SK-N-SH (cell line): ENCODE measurements at regions not wholly inside any gene's neighbourhood (a gene's known extent, or its start where the extent isn't known, plus 50 kb on each side); places are given as distances from the start of the nearest gene placed in this dataset.

Experiments used
- CTCF ChIA-PET: fragments of 300-600, 350-600 bp; formaldehyde crosslinking; extraction: SDS; loops from one replicate; lab custom pipeline; 2021; lab: Yijun Ruan, JAX
- POLR2A ChIA-PET: fragments of 350-600 bp; sonication (Branson Sonifier 250); formaldehyde crosslinking; extraction: SDS; loops from one replicate; lab custom pipeline; 2020; ENCODE audit warnings: antibody characterized with exemption, inconsistent platforms; lab: Yijun Ruan, JAX
- DNase-seq: peaks from one replicate; pipeline ENCODE4 v3.0.0; 2012
- H2AFZ ChIP-seq: fragments of 200-600 bp; sonication (generic); 2 replicates; pipeline ENCODE4 v1.8.1; 2016; ENCODE audit warnings: antibody characterized with exemption, mild to moderate bottlenecking, low read depth
- H3F3A ChIP-seq: fragments of 200-600 bp; sonication (generic); replicated peaks from 2 replicates; pipeline ENCODE3; 2016; ENCODE audit warnings: antibody characterized with exemption, mild to moderate bottlenecking; ENCODE audit not compliant: insufficient read depth
- H3K27ac ChIP-seq, 2 experiments: fragments of 200-500 bp in 1 of 2; fragments of 200-600 bp in 1 of 2; sonication (Bioruptor generic) in 1 of 2; sonication (generic), shearing (Covaris generic) in 1 of 2; 2 replicates each; pipeline versions ENCODE4 v1.5.1 to v1.6.1; 2014 to 2016; ENCODE audit warnings: low read depth in 2 of 2, inconsistent platforms in 1 of 2, low read length in 1 of 2, mild to moderate bottlenecking in 1 of 2, mixed read lengths in 1 of 2
- H3K27me3 ChIP-seq: fragments of 200-600 bp; sonication (generic), shearing (Covaris generic); 2 replicates; pipeline ENCODE4 v1.6.1; 2016; ENCODE audit warnings: mixed run types; ENCODE audit not compliant: insufficient read depth
- H3K36me3 ChIP-seq, 2 experiments: fragments of 200-500 bp in 1 of 2; fragments of 200-600 bp in 1 of 2; sonication (Bioruptor generic) in 1 of 2; sonication (generic) in 1 of 2; replicated peaks in 1 of 2; 2 replicates each; pipeline versions ENCODE3 to v1.5.1; 2014 to 2016; ENCODE audit warnings: low read length in 1 of 2, mild to moderate bottlenecking in 1 of 2; ENCODE audit not compliant: insufficient read depth in 2 of 2, control insufficient read depth in 1 of 2
- H3K4me1 ChIP-seq, 2 experiments: fragments of 200-500 bp in 1 of 2; fragments of 200-600 bp in 1 of 2; sonication (Bioruptor generic) in 1 of 2; sonication (generic), shearing (Covaris generic) in 1 of 2; 2 replicates each; pipeline versions ENCODE4 v1.5.1 to v1.6.1; 2014 to 2016; ENCODE audit warnings: low read depth in 1 of 2, low read length in 1 of 2, mixed run types in 1 of 2; ENCODE audit not compliant: insufficient read depth in 2 of 2, control insufficient read depth in 1 of 2
- H3K4me2 ChIP-seq: fragments of 200-600 bp; sonication (generic), shearing (Covaris generic); 2 replicates; pipeline ENCODE4 v1.6.1; 2017; ENCODE audit warnings: mixed run types
- H3K4me3 ChIP-seq, 2 experiments: fragments of 200-500 bp in 1 of 2; fragments of 200-600 bp in 1 of 2; sonication (Bioruptor generic) in 1 of 2; sonication (generic), shearing (Covaris generic) in 1 of 2; 2 replicates each; pipeline versions ENCODE4 v1.5.1 to v1.8.1; 2014 to 2016; ENCODE audit warnings: low read depth in 2 of 2, inconsistent platforms in 1 of 2, low read length in 1 of 2, mild to moderate bottlenecking in 1 of 2, mixed read lengths in 1 of 2, moderate library complexity in 1 of 2
- H3K79me2 ChIP-seq: fragments of 200-600 bp; sonication (generic); 2 replicates; pipeline ENCODE4 v1.8.1; 2017; ENCODE audit warnings: mild to moderate bottlenecking; ENCODE audit not compliant: insufficient read depth
- H3K9ac ChIP-seq: fragments of 200-600 bp; sonication (generic); 2 replicates; pipeline ENCODE4 v1.6.1; 2017; ENCODE audit warnings: mixed run types
- H3K9me2 ChIP-seq: fragments of 200-600 bp; sonication (generic); 2 replicates; pipeline ENCODE4 v1.6.1; 2017; ENCODE audit warnings: mixed run types
- H3K9me3 ChIP-seq: fragments of 200-600 bp; sonication (generic); 2 replicates; pipeline ENCODE4 v1.6.1; 2017; ENCODE audit warnings: mixed run types, mild to moderate bottlenecking, moderate library complexity
- H4K20me1 ChIP-seq: fragments of 200-600 bp; sonication (generic); 2 replicates; pipeline ENCODE4 v1.6.1; 2017; ENCODE audit warnings: mild to moderate bottlenecking, mixed run types; ENCODE audit not compliant: insufficient read depth
- ELF1 ChIP-seq: IDR thresholded peaks from 2 replicates; pipeline ENCODE4 v1.4.0; 2012
- GABPA ChIP-seq: IDR thresholded peaks from 2 replicates; pipeline ENCODE4 v1.4.0; 2012; ENCODE audit warnings: low read depth, mild to moderate bottlenecking
- IRF3 ChIP-seq: fragments of 150-350 bp; IDR thresholded peaks from 2 replicates; pipeline ENCODE4 v1.6.1; 2016; ENCODE audit warnings: mild to moderate bottlenecking, low read depth, low read length
- MAX ChIP-seq: IDR thresholded peaks from 2 replicates; pipeline ENCODE4 v1.4.0; 2012; ENCODE audit warnings: low read depth
- NFIC ChIP-seq: IDR thresholded peaks from 2 replicates; pipeline ENCODE4 v1.4.0; 2012; ENCODE audit warnings: borderline replicate concordance
- RCOR1 ChIP-seq: fragments of 150-350 bp; IDR thresholded peaks from 2 replicates; pipeline ENCODE4 v1.6.1; 2017; ENCODE audit warnings: antibody characterized with exemption, low read length
- ZBTB33 ChIP-seq: IDR thresholded peaks from 2 replicates; pipeline ENCODE4 v1.4.0; 2012; ENCODE audit warnings: low read depth, borderline replicate concordance
- WGBS: methylation state at CpG from one replicate; pipeline ENCODE4 v1.1.6; 2017; ENCODE audit warnings: low lambda C conversion rate; 5-methylcytosine and 5-hydroxymethylcytosine counted together
- TF ChIP-seq, protein P1 (sequence below): fragments of 200-600 bp; sonication (generic); IDR thresholded peaks from 2 replicates; pipeline ENCODE4 v1.6.1; 2017; ENCODE audit warnings: antibody characterized with exemption, mild to moderate bottlenecking, moderate library complexity
- TF ChIP-seq, protein P2 (sequence below): IDR thresholded peaks from 2 replicates; pipeline ENCODE4 v1.6.1; 2012; ENCODE audit warnings: mild to moderate bottlenecking, low read depth, low read length, moderate library complexity

DNA sequence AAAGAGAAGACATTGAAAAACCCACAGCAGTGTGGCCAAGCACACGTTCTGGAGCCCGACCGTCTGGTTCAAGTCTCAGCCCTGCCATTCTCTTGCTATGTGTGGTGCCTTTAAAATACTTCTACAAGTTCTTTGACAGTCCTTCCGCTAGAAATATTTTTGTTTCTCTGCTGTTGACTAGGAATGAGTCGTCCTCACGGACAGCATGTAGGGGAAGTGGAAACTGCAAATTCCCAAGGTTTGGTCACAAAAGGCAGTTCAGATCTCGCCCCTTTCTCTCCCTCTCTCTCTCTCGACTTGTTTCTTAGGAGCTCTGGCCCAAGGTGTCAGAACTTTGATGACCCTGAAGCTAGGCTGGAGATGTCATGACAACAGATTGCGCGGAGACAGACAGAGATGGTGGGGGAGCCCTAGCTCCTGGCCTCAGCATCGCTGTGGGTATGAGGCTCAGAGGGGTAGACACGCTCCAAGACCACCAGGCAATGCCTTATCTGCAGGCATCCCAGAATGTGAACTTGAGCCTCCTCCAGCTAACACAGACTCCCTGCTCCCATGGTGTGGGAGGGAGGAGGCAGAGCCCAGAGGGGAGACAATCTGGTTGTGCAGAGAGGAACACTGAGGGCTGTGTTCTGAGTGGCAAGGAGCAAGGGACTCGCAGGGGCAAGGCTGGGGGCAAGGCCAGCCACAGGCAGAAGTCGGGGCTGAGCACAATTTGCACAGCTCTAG lies 368.9 kb upstream of the SULF2 start (continued):
- TF ChIP-seq MAX = no peak
- TF ChIP-seq GABPA = no peak
- TF ChIP-seq, protein P1, sequence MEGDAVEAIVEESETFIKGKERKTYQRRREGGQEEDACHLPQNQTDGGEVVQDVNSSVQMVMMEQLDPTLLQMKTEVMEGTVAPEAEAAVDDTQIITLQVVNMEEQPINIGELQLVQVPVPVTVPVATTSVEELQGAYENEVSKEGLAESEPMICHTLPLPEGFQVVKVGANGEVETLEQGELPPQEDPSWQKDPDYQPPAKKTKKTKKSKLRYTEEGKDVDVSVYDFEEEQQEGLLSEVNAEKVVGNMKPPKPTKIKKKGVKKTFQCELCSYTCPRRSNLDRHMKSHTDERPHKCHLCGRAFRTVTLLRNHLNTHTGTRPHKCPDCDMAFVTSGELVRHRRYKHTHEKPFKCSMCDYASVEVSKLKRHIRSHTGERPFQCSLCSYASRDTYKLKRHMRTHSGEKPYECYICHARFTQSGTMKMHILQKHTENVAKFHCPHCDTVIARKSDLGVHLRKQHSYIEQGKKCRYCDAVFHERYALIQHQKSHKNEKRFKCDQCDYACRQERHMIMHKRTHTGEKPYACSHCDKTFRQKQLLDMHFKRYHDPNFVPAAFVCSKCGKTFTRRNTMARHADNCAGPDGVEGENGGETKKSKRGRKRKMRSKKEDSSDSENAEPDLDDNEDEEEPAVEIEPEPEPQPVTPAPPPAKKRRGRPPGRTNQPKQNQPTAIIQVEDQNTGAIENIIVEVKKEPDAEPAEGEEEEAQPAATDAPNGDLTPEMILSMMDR = no peak
- TF ChIP-seq RCOR1 = no peak

DNA sequence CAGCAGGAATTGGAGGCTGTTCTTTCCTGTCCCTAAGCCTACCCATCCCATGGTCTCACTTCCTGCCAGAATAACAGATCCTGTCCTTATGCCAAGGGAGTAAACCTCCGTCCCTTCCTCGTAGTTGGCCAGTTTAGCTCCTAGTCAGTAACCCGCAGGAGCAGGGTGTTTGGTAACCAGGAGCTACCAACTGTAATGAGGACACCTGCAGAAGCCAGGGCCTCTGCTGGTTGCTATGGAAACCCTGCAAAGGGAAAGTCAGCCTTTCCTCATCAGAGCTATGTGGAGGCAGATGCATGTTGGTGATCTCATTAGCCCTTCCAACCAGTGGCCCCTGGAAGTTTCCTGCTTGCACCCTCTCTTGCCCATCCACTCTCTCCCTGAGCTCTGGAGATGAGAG lies 368.2 kb upstream of the SULF2 start:
- CTCF ChIA-PET = interaction anchor here (0.9 kb wide), 1 partner anchor 468 kb away, joined by 3 read pairs; no protein-coding TSS in a partner anchor
- no peak for TF ChIP-seq NFIC
- POLR2A ChIA-PET = no interaction called here

GRCh38 chr20:48153103-48153502 lies 367.8 kb upstream of the SULF2 start:
- no peak overlapping the region for H3K27ac ChIP-seq
- no peak for DNase-seq
- 51% methylated on average over 10 of the region's 10 CpGs for WGBS
- no peaks in the 10 kb centered on the region for H3K79me2 ChIP-seq
- no peaks in the 10 kb centered on the region for H3K36me3 ChIP-seq
- H3K9ac ChIP-seq = no peak overlapping the region
- H3K4me3 ChIP-seq = no peak overlapping the region
- H3F3A ChIP-seq = no peaks in the 10 kb centered on the region
- H3K4me2 ChIP-seq = no peak overlapping the region
- no peak for TF ChIP-seq ELF1
- TF ChIP-seq ZBTB33 = no peak
- TF ChIP-seq, protein P2, sequence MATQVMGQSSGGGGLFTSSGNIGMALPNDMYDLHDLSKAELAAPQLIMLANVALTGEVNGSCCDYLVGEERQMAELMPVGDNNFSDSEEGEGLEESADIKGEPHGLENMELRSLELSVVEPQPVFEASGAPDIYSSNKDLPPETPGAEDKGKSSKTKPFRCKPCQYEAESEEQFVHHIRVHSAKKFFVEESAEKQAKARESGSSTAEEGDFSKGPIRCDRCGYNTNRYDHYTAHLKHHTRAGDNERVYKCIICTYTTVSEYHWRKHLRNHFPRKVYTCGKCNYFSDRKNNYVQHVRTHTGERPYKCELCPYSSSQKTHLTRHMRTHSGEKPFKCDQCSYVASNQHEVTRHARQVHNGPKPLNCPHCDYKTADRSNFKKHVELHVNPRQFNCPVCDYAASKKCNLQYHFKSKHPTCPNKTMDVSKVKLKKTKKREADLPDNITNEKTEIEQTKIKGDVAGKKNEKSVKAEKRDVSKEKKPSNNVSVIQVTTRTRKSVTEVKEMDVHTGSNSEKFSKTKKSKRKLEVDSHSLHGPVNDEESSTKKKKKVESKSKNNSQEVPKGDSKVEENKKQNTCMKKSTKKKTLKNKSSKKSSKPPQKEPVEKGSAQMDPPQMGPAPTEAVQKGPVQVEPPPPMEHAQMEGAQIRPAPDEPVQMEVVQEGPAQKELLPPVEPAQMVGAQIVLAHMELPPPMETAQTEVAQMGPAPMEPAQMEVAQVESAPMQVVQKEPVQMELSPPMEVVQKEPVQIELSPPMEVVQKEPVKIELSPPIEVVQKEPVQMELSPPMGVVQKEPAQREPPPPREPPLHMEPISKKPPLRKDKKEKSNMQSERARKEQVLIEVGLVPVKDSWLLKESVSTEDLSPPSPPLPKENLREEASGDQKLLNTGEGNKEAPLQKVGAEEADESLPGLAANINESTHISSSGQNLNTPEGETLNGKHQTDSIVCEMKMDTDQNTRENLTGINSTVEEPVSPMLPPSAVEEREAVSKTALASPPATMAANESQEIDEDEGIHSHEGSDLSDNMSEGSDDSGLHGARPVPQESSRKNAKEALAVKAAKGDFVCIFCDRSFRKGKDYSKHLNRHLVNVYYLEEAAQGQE = peak; percentile 50; the same call in 1 of the 2 replicates
- no peak for TF ChIP-seq IRF3
- TF ChIP-seq MAX = no peak
- H4K20me1 ChIP-seq = no peaks in the 10 kb centered on the region
- no peak overlapping the region for H2AFZ ChIP-seq
- ChIA-PET CTCF (interaction anchor here (0.6 to 0.9 kb wide), 2 partner anchors 55 to 468 kb away, joined by 3 read pairs; no protein-coding TSS in a partner anchor), POLR2A (no interaction called here)
- no peaks in the 10 kb centered on the region for H3K9me3 ChIP-seq
- no peaks in the 10 kb centered on the region for H3K27me3 ChIP-seq
- peaks cover 0 to 7% of the 10 kb centered on the region in 2 experiments; a peak in 1 of 4 replicates for H3K4me1 ChIP-seq
- H3K9me2 ChIP-seq = no peaks in the 10 kb centered on the region

More for the DNA sequence above, 368.2 kb upstream of the SULF2 start:
- Histone ChIP-seq H4K20me1 (no peaks in the 10 kb centered on the region), H3K4me1 (peaks cover 0 to 7% of the 10 kb centered on the region in 2 experiments; a peak in 1 of 4 replicates), H3K9me2 (no peaks in the 10 kb centered on the region), H3K4me3 (no peak overlapping the region), H3K27me3 (no peaks in the 10 kb centered on the region), H3K4me2 (no peak overlapping the region), H3K9me3 (no peaks in the 10 kb centered on the region), H3F3A (no peaks in the 10 kb centered on the region), H3K79me2 (no peaks in the 10 kb centered on the region), H2AFZ (no peak overlapping the region), H3K36me3 (no peaks in the 10 kb centered on the region), H3K27ac (no peak overlapping the region), H3K9ac (no peak overlapping the region)
- DNase-seq = no peak
- 46% methylated on average over 3 of the region's 3 CpGs for WGBS
